Naive thymus-derived CD4-positive, alpha-beta T cell (primary cell): ENCODE measurements at regions not wholly inside any gene's neighbourhood (a gene's known extent, or its start where the extent isn't known, plus 50 kb on each side); places are given as distances from the start of the nearest gene placed in this dataset.
"Not testable (repeated sequence)": the region's sequence is repeated elsewhere in the genome, so short reads cannot be mapped to it uniquely, and the experiment has no call there.

Experiments used
- ATAC-seq: fragments of 150-1000 bp; cut with Tn5 transposase; 2 replicates; pipeline ENCODE4 v1.10.0; 2021; ENCODE audit warnings: mild to moderate bottlenecking, moderate library complexity
- CTCF ChIA-PET: fragments of 350-600 bp; sonication (Branson Sonifier 250); formaldehyde crosslinking; loops from one replicate; lab custom pipeline; 2021; ENCODE audit warnings: antibody characterized with exemption; lab: Charles Lee
- POLR2A ChIA-PET: fragments of 350-600 bp; sonication (Branson Sonifier 250); formaldehyde crosslinking; loops from one replicate; lab custom pipeline; 2021; ENCODE audit warnings: antibody characterized with exemption, inconsistent platforms; lab: Charles Lee
- DNase-seq, 9 donors: peaks; one replicate each; pipeline versions ENCODE4 v3.0.0 to v3.0.0-alpha.2; 2020 to 2022; ENCODE audit warnings: mixed read lengths in 1 of 9
- H3K27ac ChIP-seq: one replicate; pipeline ENCODE4 v1.7.0; 2013; ENCODE audit warnings: mild to moderate bottlenecking, low read depth, low read length, moderate library complexity
- H3K27me3 ChIP-seq, 2 donors: one replicate each; pipeline ENCODE4 v1.7.0; 2013; ENCODE audit warnings: low read length in 2 of 2, mild to moderate bottlenecking in 2 of 2, moderate library complexity in 2 of 2; ENCODE audit not compliant: control insufficient read depth in 2 of 2, insufficient read depth in 2 of 2
- H3K36me3 ChIP-seq, 3 experiments: 1 replicate in 2 of 3; 2 replicates in 1 of 3; pipeline ENCODE4 v1.7.0; 2013; ENCODE audit warnings: low read length in 3 of 3, mild to moderate bottlenecking in 3 of 3, moderate library complexity in 1 of 3; ENCODE audit not compliant: insufficient read depth in 3 of 3, control insufficient read depth in 2 of 3
- H3K4me1 ChIP-seq, 2 donors: one replicate each; pipeline ENCODE4 v1.7.0; 2013; ENCODE audit warnings: low read length in 2 of 2, mild to moderate bottlenecking in 2 of 2, moderate library complexity in 1 of 2; ENCODE audit not compliant: control insufficient read depth in 2 of 2, insufficient read depth in 2 of 2
- H3K4me3 ChIP-seq: 2 replicates; pipeline ENCODE4 v1.7.0; 2013; ENCODE audit warnings: mild to moderate bottlenecking, low read length
- H3K9me3 ChIP-seq, 3 experiments: 1 replicate in 2 of 3; 2 replicates in 1 of 3; pipeline ENCODE4 v1.7.0; 2013; ENCODE audit warnings: low read length in 3 of 3; ENCODE audit not compliant: control insufficient read depth in 2 of 3
- H3K27ac Mint-ChIP-seq, 9 donors: one replicate each; pipeline ENCODE4 v1.8.0; 2020 to 2022; ENCODE audit warnings: mixed read lengths in 9 of 9, mild to moderate bottlenecking in 8 of 9, moderate library complexity in 5 of 9, inconsistent platforms in 2 of 9
- H3K27me3 Mint-ChIP-seq, 5 donors: one replicate each; pipeline ENCODE4 v1.8.0; 2021 to 2022; ENCODE audit warnings: mixed read lengths in 5 of 5, mild to moderate bottlenecking in 1 of 5
- H3K36me3 Mint-ChIP-seq, 5 donors: one replicate each; pipeline ENCODE4 v1.8.0; 2020 to 2022; ENCODE audit warnings: mixed read lengths in 5 of 5, mild to moderate bottlenecking in 3 of 5, inconsistent platforms in 1 of 5
- H3K4me1 Mint-ChIP-seq, 7 donors: one replicate each; pipeline ENCODE4 v1.8.0; 2020 to 2022; ENCODE audit warnings: mixed read lengths in 7 of 7, mild to moderate bottlenecking in 3 of 7, inconsistent platforms in 1 of 7
- H3K4me3 Mint-ChIP-seq, 10 donors: one replicate each; pipeline ENCODE4 v1.8.0; 2020 to 2022; ENCODE audit warnings: mild to moderate bottlenecking in 10 of 10, mixed read lengths in 10 of 10, moderate library complexity in 6 of 10, inconsistent platforms in 2 of 10
- H3K9me3 Mint-ChIP-seq, 11 donors: one replicate each; pipeline ENCODE4 v1.8.0; 2020 to 2022; ENCODE audit warnings: mixed read lengths in 11 of 11, mild to moderate bottlenecking in 4 of 11, inconsistent platforms in 1 of 11, moderate library complexity in 1 of 11
- intact Hi-C, 2 donors: fragments of 100-400 bp; cut with micrococcal nuclease; formaldehyde crosslinking; loops; one replicate each; pipeline ENCODE4 v1.15.1; 2023

- Histone ChIP-seq H3K36me3 (no peaks in the 10 kb centered on the region), H3K4me1 (no peaks in the 10 kb centered on the region), H3K9me3 (no peaks in the 10 kb centered on the region), H3K27ac (no peak overlapping the region), H3K4me3 (no peak overlapping the region), H3K27me3 (no peaks in the 10 kb centered on the region)
- intact Hi-C loops, result no loop called here
- Mint-ChIP-seq H3K36me3 (no peaks in the 10 kb centered on the region), H3K27me3 (no peaks in the 10 kb centered on the region), H3K4me3 (no peak overlapping the region), H3K27ac (no peak overlapping the region), H3K4me1 (no peaks in the 10 kb centered on the region), H3K9me3 (peaks cover 0 to 16% (median 3%) of the 10 kb centered on the region in 11 donors)
- ATAC-seq, result no peak
- no peak for DNase-seq
- ChIA-PET CTCF (no interaction called here), POLR2A (no interaction called here)
These were observed 654.2 kb downstream of the TENT5A start for GRCh38 chr6:81098109-81098814.

- H3K27me3 Mint-ChIP-seq, H3K4me3 ChIP-seq, H3K4me1 Mint-ChIP-seq, H3K27ac Mint-ChIP-seq, H3K36me3 ChIP-seq, H3K4me3 Mint-ChIP-seq, intact Hi-C loops, H3K4me1 ChIP-seq, DNase-seq, ATAC-seq, H3K9me3 ChIP-seq, H3K27me3 ChIP-seq, CTCF ChIA-PET, H3K27ac ChIP-seq, POLR2A ChIA-PET, H3K36me3 Mint-ChIP-seq: not testable (repeated sequence)
- H3K9me3 Mint-ChIP-seq, result peaks cover 0 to 18% (median 2%) of the 10 kb centered on the region in 11 donors
These were observed 656.0 kb downstream of the TENT5A start for GRCh38 chr6:81096464-81096863.

- H3K27ac ChIP-seq, result no peak overlapping the region
- CTCF ChIA-PET, result no interaction called here
These were observed 659.4 kb downstream of the TENT5A start for GRCh38 chr6:81093051-81093450.

GRCh38 chr6:81088145-81088544 is 664.3 kb downstream of the TENT5A start:
- ChIA-PET POLR2A (no interaction called here), CTCF (no interaction called here)
- Mint-ChIP-seq H3K9me3 (peaks cover 0 to 12% (median 0%) of the 10 kb centered on the region in 11 donors), H3K4me1 (peaks cover 0 to 2% (median 0%) of the 10 kb centered on the region in 7 donors), H3K27ac (no peak overlapping the region), H3K36me3 (no peaks in the 10 kb centered on the region), H3K27me3 (no peaks in the 10 kb centered on the region), H3K4me3 (no peak overlapping the region)
- Histone ChIP-seq H3K4me3 (no peak overlapping the region), H3K9me3 (no peaks in the 10 kb centered on the region), H3K27ac (no peak overlapping the region), H3K4me1 (no peaks in the 10 kb centered on the region), H3K27me3 (no peaks in the 10 kb centered on the region), H3K36me3 (no peaks in the 10 kb centered on the region)
- DNase-seq, result no peak
- ATAC-seq, result no peak
- intact Hi-C loops, result no loop called here

More at GRCh38 chr6:81093051-81093450, 659.4 kb downstream of the TENT5A start:
- Mint-ChIP-seq H3K36me3 (no peaks in the 10 kb centered on the region), H3K4me1 (peaks cover 0 to 2% (median 0%) of the 10 kb centered on the region in 7 donors), H3K4me3 (no peak overlapping the region), H3K27me3 (no peaks in the 10 kb centered on the region), H3K27ac (no peak overlapping the region), H3K9me3 (peaks cover 0 to 16% (median 0%) of the 10 kb centered on the region in 11 donors)
- H3K27me3 ChIP-seq, result no peaks in the 10 kb centered on the region
- H3K9me3 ChIP-seq, result no peaks in the 10 kb centered on the region
- intact Hi-C loops, result no loop called here
- no peaks in the 10 kb centered on the region for H3K4me1 ChIP-seq
- H3K36me3 ChIP-seq, result no peaks in the 10 kb centered on the region
- ATAC-seq (no peak), DNase-seq (no peak)
- POLR2A ChIA-PET, result no interaction called here
- H3K4me3 ChIP-seq, result no peak overlapping the region

GRCh38 chr6:81086991-81087390 is 665.5 kb downstream of the TENT5A start:
- no peaks in the 10 kb centered on the region for H3K27me3 Mint-ChIP-seq
- Histone ChIP-seq H3K4me1 (no peaks in the 10 kb centered on the region), H3K27me3 (no peaks in the 10 kb centered on the region), H3K4me3 (no peak overlapping the region), H3K9me3 (no peaks in the 10 kb centered on the region), H3K27ac (no peak overlapping the region), H3K36me3 (no peaks in the 10 kb centered on the region)
- H3K27ac Mint-ChIP-seq, result no peak overlapping the region
- ATAC-seq (no peak), DNase-seq (no peak)
- ChIA-PET POLR2A (no interaction called here), CTCF (no interaction called here)
- intact Hi-C loops, result no loop called here
- H3K4me3 Mint-ChIP-seq, result no peak overlapping the region
- H3K36me3 Mint-ChIP-seq, result no peaks in the 10 kb centered on the region
- H3K4me1 Mint-ChIP-seq, result peaks cover 0 to 2% (median 0%) of the 10 kb centered on the region in 7 donors
- peaks cover 0 to 7% (median 0%) of the 10 kb centered on the region in 11 donors for H3K9me3 Mint-ChIP-seq

GRCh38 chr6:81085431-81085790 is 667.1 kb downstream of the TENT5A start:
- Mint-ChIP-seq H3K27me3 (no peaks in the 10 kb centered on the region), H3K4me1 (peaks cover 0 to 3% (median 0%) of the 10 kb centered on the region in 7 donors), H3K27ac (no peak overlapping the region), H3K4me3 (no peak overlapping the region), H3K9me3 (peaks cover 0 to 6% (median 0%) of the 10 kb centered on the region in 11 donors), H3K36me3 (no peaks in the 10 kb centered on the region)
- Histone ChIP-seq H3K36me3 (no peaks in the 10 kb centered on the region), H3K4me3 (no peak overlapping the region), H3K27me3 (no peaks in the 10 kb centered on the region), H3K9me3 (no peaks in the 10 kb centered on the region), H3K27ac (no peak overlapping the region), H3K4me1 (no peaks in the 10 kb centered on the region)
- intact Hi-C loops, result no loop called here
- no peak for DNase-seq
- ChIA-PET CTCF (no interaction called here), POLR2A (no interaction called here)
- ATAC-seq, result no peak

- no peak overlapping the region for H3K4me3 Mint-ChIP-seq
- POLR2A ChIA-PET, result no interaction called here
- Histone ChIP-seq H3K27me3 (no peaks in the 10 kb centered on the region), H3K9me3 (no peaks in the 10 kb centered on the region), H3K27ac (no peak overlapping the region), H3K4me3 (no peak overlapping the region), H3K36me3 (no peaks in the 10 kb centered on the region), H3K4me1 (no peaks in the 10 kb centered on the region)
- H3K4me1 Mint-ChIP-seq, result peaks cover 0 to 3% (median 0%) of the 10 kb centered on the region in 7 donors
- intact Hi-C loops, result no loop called here
- no peak for ATAC-seq
- H3K9me3 Mint-ChIP-seq, result peaks cover 0 to 6% (median 0%) of the 10 kb centered on the region in 11 donors
- H3K27ac Mint-ChIP-seq, result no peak overlapping the region
- no peaks in the 10 kb centered on the region for H3K36me3 Mint-ChIP-seq
- no peaks in the 10 kb centered on the region for H3K27me3 Mint-ChIP-seq
- CTCF ChIA-PET, result no interaction called here
- no peak for DNase-seq
These were observed 667.6 kb downstream of the TENT5A start for GRCh38 chr6:81084776-81085430.
